GM10266 (cell line): ENCODE measurements at regions not wholly inside any gene's neighbourhood (a gene's known extent, or its start where the extent isn't known, plus 50 kb on each side); places are given as distances from the start of the nearest gene placed in this dataset.
A peak's percentile ranks its signal among the peaks of the same experiment; 100 is the strongest.

Experiments
- DNase-seq: peaks from one replicate; pipeline ENCODE4 v3.0.0; 2012; ENCODE audit errors: extremely low spot score
- CTCF ChIP-seq: IDR thresholded peaks from 2 replicates; pipeline ENCODE4 v1.5.1; 2012; ENCODE audit warnings: mild to moderate bottlenecking, low read depth; ENCODE audit not compliant: control insufficient read depth, insufficient read depth; ENCODE audit errors: missing control alignments

DNA sequence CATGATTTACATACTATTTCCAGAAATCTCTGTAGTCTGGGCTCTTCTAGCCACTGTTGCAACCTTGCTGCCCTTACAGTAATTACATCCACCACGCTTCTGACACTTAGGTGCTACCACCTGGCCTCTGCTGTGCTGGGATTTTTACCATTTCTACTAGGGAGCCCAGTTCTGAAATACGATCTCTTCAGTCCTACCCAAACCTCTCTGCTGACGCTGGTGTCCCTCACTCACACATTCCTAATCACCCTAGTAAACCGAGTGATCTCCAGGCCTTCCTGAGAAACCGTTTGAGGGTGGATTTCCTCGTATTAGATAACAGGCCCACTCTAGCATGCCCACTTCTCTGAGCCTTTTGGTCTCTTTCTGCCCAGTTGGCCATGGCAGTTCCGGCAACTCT is 588.9 kb upstream of the CADM1 start:
- DNase-seq: no peak
- no peak for TF ChIP-seq CTCF

GRCh38 chr11:116086426-116086825 is 582.2 kb upstream of the CADM1 start:
- no peak for TF ChIP-seq CTCF
- DNase-seq: no peak

DNA sequence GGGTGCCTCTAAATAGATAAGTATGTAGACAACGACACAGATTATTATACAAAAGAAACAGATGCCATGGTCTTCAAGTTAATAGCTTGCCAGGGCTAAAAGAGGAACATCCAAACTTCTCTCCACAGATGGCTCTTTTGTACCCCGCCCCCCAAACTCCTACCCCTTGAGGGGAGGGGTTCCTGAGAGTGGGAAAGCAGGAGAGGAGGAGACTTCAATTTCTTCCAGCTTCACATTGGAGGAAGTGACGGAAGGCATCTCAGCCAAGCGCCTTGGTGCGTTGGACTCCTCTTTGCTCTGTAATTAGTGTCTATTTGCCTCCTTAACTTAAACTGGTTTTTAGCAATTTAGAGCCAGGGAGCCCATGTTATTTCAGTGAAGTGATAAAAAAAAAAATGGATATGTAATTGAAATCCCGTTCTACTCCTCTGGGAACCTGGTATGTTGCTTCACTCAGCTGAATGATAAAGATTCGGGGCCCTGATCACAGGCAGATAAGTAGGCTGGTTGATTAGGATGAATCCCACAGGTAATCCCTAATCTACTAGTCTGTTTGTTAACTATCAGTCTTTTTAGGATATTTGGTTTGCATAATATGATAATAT is 580.9 kb upstream of the CADM1 start:
- no peak for TF ChIP-seq CTCF
- DNase-seq: no peak

GRCh38 chr11:116084511-116084910 is 580.3 kb upstream of the CADM1 start:
- no peak for TF ChIP-seq CTCF
- DNase-seq: no peak

- no peak for DNase-seq
- TF ChIP-seq CTCF: no peak
Measured at GRCh38 chr11:116082256-116082655, 578.0 kb upstream of the CADM1 start.

DNA sequence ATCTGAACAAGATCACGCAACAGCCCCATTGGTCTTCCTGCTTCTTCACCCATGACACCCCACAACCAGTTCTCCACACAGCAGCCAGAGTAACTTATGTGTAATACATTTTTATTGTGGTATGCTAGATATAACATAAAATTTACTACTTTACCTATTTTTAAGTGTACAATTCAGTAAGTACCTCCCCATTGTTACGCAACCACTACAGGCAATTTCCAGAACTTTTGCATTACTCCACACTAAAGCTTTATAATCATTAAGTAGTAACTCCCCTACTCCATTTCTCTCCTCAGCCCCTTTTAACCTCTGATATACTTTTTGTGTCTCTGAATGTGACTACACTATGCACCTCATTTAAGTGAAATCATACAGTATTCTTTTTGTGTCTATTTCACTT is 575.4 kb upstream of the CADM1 start:
- DNase-seq: no peak
- no peak for TF ChIP-seq CTCF

- DNase-seq: peak; percentile 31
- TF ChIP-seq CTCF: peak; percentile 65
Measured at GRCh38 chr11:116078101-116078591, 573.9 kb upstream of the CADM1 start.
